ENCODE measurements at regions not wholly inside any gene's neighbourhood (a gene's known extent, or its start where the extent isn't known, plus 50 kb on each side); places are given as distances from the start of the nearest gene placed in this dataset.

DNA sequence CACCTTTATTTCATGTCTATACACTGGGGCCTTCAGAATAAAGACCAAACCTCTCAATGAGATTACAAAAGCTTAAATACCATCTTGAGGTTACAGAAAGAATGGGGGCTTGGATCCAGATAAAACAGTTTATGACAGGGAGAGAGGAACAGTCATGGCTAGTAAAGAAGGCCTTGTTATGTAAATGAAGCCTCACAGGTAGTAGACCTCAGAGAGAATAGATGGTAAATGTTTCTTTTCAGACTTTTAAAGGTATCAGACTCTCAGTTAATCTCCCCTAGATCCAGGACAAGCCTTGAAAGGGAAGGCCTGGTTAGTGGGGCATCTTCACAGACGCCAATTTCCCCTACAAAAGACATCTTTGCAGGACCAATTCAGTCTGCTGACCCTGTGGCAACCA lies 1325.6 kb downstream of the HACE1 start:
- no peak for DNase-seq (ENCODE audit: low spot score)
- TF ChIP-seq, protein P1, sequence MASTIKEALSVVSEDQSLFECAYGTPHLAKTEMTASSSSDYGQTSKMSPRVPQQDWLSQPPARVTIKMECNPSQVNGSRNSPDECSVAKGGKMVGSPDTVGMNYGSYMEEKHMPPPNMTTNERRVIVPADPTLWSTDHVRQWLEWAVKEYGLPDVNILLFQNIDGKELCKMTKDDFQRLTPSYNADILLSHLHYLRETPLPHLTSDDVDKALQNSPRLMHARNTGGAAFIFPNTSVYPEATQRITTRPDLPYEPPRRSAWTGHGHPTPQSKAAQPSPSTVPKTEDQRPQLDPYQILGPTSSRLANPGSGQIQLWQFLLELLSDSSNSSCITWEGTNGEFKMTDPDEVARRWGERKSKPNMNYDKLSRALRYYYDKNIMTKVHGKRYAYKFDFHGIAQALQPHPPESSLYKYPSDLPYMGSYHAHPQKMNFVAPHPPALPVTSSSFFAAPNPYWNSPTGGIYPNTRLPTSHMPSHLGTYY (CRISPR knock-in tag; IDR thresholded peaks at IDR 0.05) = no peak
- TF ChIP-seq ZSCAN18 (CRISPR knock-in tag; IDR thresholded peaks at IDR 0.05) = no peak
- no peak for TF ChIP-seq GRHL2 (CRISPR knock-in tag; IDR thresholded peaks at IDR 0.05; ENCODE audit: insufficient replicate concordance, severe bottlenecking)
- TF ChIP-seq TCF7 (CRISPR knock-in tag; IDR thresholded peaks at IDR 0.05; ENCODE audit: low read depth) = no peak
- TF ChIP-seq, protein P2, sequence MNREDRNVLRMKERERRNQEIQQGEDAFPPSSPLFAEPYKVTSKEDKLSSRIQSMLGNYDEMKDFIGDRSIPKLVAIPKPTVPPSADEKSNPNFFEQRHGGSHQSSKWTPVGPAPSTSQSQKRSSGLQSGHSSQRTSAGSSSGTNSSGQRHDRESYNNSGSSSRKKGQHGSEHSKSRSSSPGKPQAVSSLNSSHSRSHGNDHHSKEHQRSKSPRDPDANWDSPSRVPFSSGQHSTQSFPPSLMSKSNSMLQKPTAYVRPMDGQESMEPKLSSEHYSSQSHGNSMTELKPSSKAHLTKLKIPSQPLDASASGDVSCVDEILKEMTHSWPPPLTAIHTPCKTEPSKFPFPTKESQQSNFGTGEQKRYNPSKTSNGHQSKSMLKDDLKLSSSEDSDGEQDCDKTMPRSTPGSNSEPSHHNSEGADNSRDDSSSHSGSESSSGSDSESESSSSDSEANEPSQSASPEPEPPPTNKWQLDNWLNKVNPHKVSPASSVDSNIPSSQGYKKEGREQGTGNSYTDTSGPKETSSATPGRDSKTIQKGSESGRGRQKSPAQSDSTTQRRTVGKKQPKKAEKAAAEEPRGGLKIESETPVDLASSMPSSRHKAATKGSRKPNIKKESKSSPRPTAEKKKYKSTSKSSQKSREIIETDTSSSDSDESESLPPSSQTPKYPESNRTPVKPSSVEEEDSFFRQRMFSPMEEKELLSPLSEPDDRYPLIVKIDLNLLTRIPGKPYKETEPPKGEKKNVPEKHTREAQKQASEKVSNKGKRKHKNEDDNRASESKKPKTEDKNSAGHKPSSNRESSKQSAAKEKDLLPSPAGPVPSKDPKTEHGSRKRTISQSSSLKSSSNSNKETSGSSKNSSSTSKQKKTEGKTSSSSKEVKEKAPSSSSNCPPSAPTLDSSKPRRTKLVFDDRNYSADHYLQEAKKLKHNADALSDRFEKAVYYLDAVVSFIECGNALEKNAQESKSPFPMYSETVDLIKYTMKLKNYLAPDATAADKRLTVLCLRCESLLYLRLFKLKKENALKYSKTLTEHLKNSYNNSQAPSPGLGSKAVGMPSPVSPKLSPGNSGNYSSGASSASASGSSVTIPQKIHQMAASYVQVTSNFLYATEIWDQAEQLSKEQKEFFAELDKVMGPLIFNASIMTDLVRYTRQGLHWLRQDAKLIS (CRISPR knock-in tag; IDR thresholded peaks at IDR 0.05; ENCODE audit: borderline replicate concordance) = no peak
- TF ChIP-seq ELF4 (CRISPR knock-in tag; IDR thresholded peaks at IDR 0.05; ENCODE audit: low read depth) = no peak
- TF ChIP-seq, protein P3, sequence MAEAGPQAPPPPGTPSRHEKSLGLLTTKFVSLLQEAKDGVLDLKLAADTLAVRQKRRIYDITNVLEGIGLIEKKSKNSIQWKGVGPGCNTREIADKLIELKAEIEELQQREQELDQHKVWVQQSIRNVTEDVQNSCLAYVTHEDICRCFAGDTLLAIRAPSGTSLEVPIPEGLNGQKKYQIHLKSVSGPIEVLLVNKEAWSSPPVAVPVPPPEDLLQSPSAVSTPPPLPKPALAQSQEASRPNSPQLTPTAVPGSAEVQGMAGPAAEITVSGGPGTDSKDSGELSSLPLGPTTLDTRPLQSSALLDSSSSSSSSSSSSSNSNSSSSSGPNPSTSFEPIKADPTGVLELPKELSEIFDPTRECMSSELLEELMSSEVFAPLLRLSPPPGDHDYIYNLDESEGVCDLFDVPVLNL (CRISPR knock-in tag; IDR thresholded peaks at IDR 0.05; ENCODE audit: borderline replicate concordance, low read depth) = no peak
- no peak for TF ChIP-seq ZNF219 (CRISPR knock-in tag; IDR thresholded peaks at IDR 0.05; ENCODE audit: borderline replicate concordance)
- no peak for TF ChIP-seq MAX (CRISPR knock-in tag; IDR thresholded peaks at IDR 0.05)
- no peak for TF ChIP-seq NFATC4 (CRISPR knock-in tag; IDR thresholded peaks at IDR 0.05)
- no peak for TF ChIP-seq TEAD1 (CRISPR knock-in tag; IDR thresholded peaks at IDR 0.05)
- TF ChIP-seq, protein P4, sequence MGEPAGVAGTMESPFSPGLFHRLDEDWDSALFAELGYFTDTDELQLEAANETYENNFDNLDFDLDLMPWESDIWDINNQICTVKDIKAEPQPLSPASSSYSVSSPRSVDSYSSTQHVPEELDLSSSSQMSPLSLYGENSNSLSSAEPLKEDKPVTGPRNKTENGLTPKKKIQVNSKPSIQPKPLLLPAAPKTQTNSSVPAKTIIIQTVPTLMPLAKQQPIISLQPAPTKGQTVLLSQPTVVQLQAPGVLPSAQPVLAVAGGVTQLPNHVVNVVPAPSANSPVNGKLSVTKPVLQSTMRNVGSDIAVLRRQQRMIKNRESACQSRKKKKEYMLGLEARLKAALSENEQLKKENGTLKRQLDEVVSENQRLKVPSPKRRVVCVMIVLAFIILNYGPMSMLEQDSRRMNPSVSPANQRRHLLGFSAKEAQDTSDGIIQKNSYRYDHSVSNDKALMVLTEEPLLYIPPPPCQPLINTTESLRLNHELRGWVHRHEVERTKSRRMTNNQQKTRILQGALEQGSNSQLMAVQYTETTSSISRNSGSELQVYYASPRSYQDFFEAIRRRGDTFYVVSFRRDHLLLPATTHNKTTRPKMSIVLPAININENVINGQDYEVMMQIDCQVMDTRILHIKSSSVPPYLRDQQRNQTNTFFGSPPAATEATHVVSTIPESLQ (CRISPR knock-in tag; IDR thresholded peaks at IDR 0.05) = no peak
- TF ChIP-seq ZNF425 (CRISPR knock-in tag; conservative IDR thresholded peaks at IDR 0.05) = no peak
- TF ChIP-seq MXD4 (CRISPR knock-in tag; IDR thresholded peaks at IDR 0.05; ENCODE audit: borderline replicate concordance) = no peak

More for the DNA sequence above, 1325.6 kb downstream of the HACE1 start:
- H3K27ac Mint-ChIP-seq = no peak overlapping the region
- peaks cover 27% of the 10 kb centered on the region for H3K27me3 Mint-ChIP-seq (ENCODE audit: low read depth)
- CTCF ChIA-PET = no interaction called here
- ATAC-seq = peak; percentile 85
- H3K4me3 Mint-ChIP-seq = no peak overlapping the region
- peaks cover 35% of the 10 kb centered on the region for H3K4me1 Mint-ChIP-seq
- H3K9me3 Mint-ChIP-seq = no peaks in the 10 kb centered on the region; the same call in 1 of the 2 replicates
- H3K36me3 Mint-ChIP-seq = no peaks in the 10 kb centered on the region
- POLR2A ChIA-PET = no interaction called here

Data from WTC11 (cell line).